PC-9 (cell line): ENCODE measurements at regions not wholly inside any gene's neighbourhood (a gene's known extent, or its start where the extent isn't known, plus 50 kb on each side); places are given as distances from the start of the nearest gene placed in this dataset.

Experiments
- BruUV-seq: library from RNA; stranded (reverse); fragments of 400-500 nt; replicated peaks from 2 replicates; lab custom pipeline; 2021; lab: Mats Ljungman, UMichigan
- CTCF ChIA-PET: fragments of 300-600 bp; sonication (Branson Sonifier 250); formaldehyde crosslinking; loops from one replicate; lab custom pipeline; 2022; ENCODE audit warnings: antibody characterized with exemption; lab: Charles Lee
- POLR2A ChIA-PET: fragments of 300-600 bp; sonication (Branson Sonifier 250); formaldehyde crosslinking; loops from one replicate; lab custom pipeline; 2022; ENCODE audit warnings: antibody characterized with exemption; ENCODE audit not compliant: unreplicated experiment; lab: Charles Lee
- DNase-seq, 2 experiments: peaks; one replicate each; pipeline versions ENCODE4 v3.0.0 to v3.0.0-alpha.2; 2015 to 2022; ENCODE audit warnings: mixed read lengths in 1 of 2
- H2AFZ ChIP-seq: fragments of 200-600 bp; sonication (generic); 2 replicates; pipeline ENCODE4 v1.8.1; 2017; ENCODE audit warnings: antibody characterized with exemption
- H3F3A ChIP-seq: fragments of 200-600 bp; sonication (generic); 2 replicates; pipeline ENCODE4 v1.8.1; 2017; ENCODE audit warnings: antibody characterized with exemption, mild to moderate bottlenecking, low read depth; ENCODE audit not compliant: insufficient read depth
- H3K27ac ChIP-seq: fragments of 200-600 bp; sonication (generic); 2 replicates; pipeline ENCODE4 v1.6.1; 2016; ENCODE audit warnings: mixed run types
- H3K27me3 ChIP-seq: fragments of 200-600 bp; sonication (generic); 2 replicates; pipeline ENCODE4 v1.6.1; 2016; ENCODE audit warnings: low read depth, mixed run types; ENCODE audit not compliant: insufficient read depth
- H3K36me3 ChIP-seq: fragments of 200-600 bp; sonication (generic); 2 replicates; pipeline ENCODE4 v1.6.1; 2016; ENCODE audit warnings: low read depth, mixed run types
- H3K4me1 ChIP-seq: fragments of 200-600 bp; sonication (generic); replicated peaks from 2 replicates; pipeline ENCODE4 v1.6.1; 2016; ENCODE audit warnings: mixed run types; ENCODE audit not compliant: insufficient read depth
- H3K4me2 ChIP-seq: fragments of 200-600 bp; sonication (generic); 2 replicates; pipeline ENCODE4 v1.6.1; 2017; ENCODE audit warnings: mixed run types
- H3K4me3 ChIP-seq: fragments of 200-600 bp; sonication (generic); 2 replicates; pipeline ENCODE4 v1.6.1; 2016; ENCODE audit warnings: mixed run types
- H3K79me2 ChIP-seq: fragments of 200-600 bp; sonication (generic); 2 replicates; pipeline ENCODE4 v1.6.1; 2017; ENCODE audit warnings: low read depth, mixed run types
- H3K9me2 ChIP-seq: fragments of 200-600 bp; sonication (generic); 2 replicates; pipeline ENCODE4 v1.8.1; 2017; ENCODE audit warnings: mild to moderate bottlenecking; ENCODE audit not compliant: insufficient read depth
- H3K9me3 ChIP-seq: fragments of 200-600 bp; sonication (generic); 2 replicates; pipeline ENCODE4 v1.8.1; 2016; ENCODE audit warnings: low read depth; ENCODE audit not compliant: insufficient read depth
- H4K20me1 ChIP-seq: fragments of 200-600 bp; sonication (generic); 2 replicates; pipeline ENCODE4 v1.8.1; 2017; ENCODE audit not compliant: insufficient read depth
- CTCF ChIP-seq: fragments of 200-600 bp; sonication (generic); conservative IDR thresholded peaks from 2 replicates; pipeline ENCODE4 v1.6.1; 2017; ENCODE audit warnings: mixed run types, antibody characterized with exemption, mild to moderate bottlenecking, moderate library complexity
- EZH2 ChIP-seq: fragments of 200-600 bp; sonication (generic); IDR thresholded peaks from 2 replicates; pipeline ENCODE4 v1.8.0; 2017; ENCODE audit warnings: antibody characterized with exemption, low read depth
- intact Hi-C: fragments of 100-400 bp; cut with micrococcal nuclease; formaldehyde crosslinking; loops from one replicate; pipeline ENCODE4 v1.10.0; 2022; ENCODE audit not compliant: unreplicated experiment

- intact Hi-C loops, result no loop called here
- no TSS peak for BruUV-seq
- no peak for TF ChIP-seq EZH2
- TF ChIP-seq CTCF, result no peak
These were observed 247.4 kb upstream of the FN1 start for GRCh38 chr2:215683295-215683694.

DNA sequence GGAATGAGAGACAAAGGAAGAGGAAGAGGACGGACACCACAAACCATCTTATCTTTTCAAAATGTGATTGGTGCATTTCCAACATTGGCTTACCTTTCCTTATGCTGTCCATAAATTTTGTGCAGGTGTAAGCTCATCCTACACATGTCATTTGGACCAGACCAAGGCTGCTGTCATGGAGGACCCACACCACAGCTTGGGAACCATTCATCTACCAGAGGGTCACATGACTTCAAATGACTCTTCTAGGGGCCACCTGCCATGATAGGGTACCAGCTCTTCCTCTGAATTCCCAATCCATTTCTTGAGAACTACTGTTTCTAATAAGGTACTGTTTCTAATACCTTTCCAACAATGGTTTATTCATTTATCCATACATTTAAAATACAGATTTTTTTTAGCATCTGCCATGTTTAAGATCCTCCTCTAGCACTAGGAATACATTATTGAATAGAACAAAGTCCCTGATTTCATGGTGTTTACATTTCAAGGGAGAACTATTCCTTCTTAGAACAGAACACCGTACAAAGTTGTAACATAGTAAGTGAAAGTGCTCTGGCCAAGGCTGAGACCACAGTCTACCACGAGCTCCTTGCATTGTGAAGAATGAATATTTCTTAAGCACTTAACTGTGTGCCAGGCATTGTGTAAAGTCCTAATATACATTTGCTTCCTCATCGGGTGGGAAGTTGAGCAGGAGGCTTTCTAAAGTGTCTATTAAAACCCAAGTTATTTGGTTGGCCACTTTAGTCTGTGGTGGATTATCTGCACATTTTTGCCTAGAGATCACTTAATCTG, 246.1 kb upstream of the FN1 start:
- Histone ChIP-seq H3K36me3 (no peaks in the 10 kb centered on the region), H3K9me2 (no peaks in the 10 kb centered on the region), H3K79me2 (no peaks in the 10 kb centered on the region), H3K4me2 (peak overlapping the region; percentile 43), H3K4me3 (peak overlapping the region; percentile 1; the same call in 1 of the 2 replicates), H3K27ac (peak overlapping the region; percentile 61), H3F3A (peaks cover 22% of the 10 kb centered on the region), H2AFZ (0 out of 2 replicates have a peak overlapping the region, but pooled peaks have one; percentile 67), H3K27me3 (no peaks in the 10 kb centered on the region), H3K4me1 (peaks cover 46% of the 10 kb centered on the region), H3K9me3 (peaks cover 7% of the 10 kb centered on the region), H4K20me1 (no peaks in the 10 kb centered on the region)
- DNase-seq, result no peak
- ChIA-PET POLR2A (no interaction called here), CTCF (interaction anchor here (0.6 kb wide), 1 partner anchor 144 kb away, joined by 3 read pairs; no protein-coding TSS in a partner anchor)
- TF ChIP-seq CTCF (no peak), EZH2 (no peak)
- BruUV-seq, result no TSS peak
- intact Hi-C loops, result loop anchor here (2.0 kb wide), 1 partner anchor 239 kb away; no protein-coding TSS in a partner anchor

More at GRCh38 chr2:215683295-215683694, 247.4 kb upstream of the FN1 start:
- Histone ChIP-seq H3K27me3 (no peaks in the 10 kb centered on the region), H3K9me2 (no peaks in the 10 kb centered on the region), H3K79me2 (no peaks in the 10 kb centered on the region), H3K4me2 (no peak overlapping the region), H3K9me3 (peaks cover 7% of the 10 kb centered on the region), H2AFZ (no peak overlapping the region), H4K20me1 (no peaks in the 10 kb centered on the region), H3F3A (peaks cover 22% of the 10 kb centered on the region), H3K4me3 (no peak overlapping the region), H3K27ac (no peak overlapping the region), H3K4me1 (peaks cover 37% of the 10 kb centered on the region), H3K36me3 (no peaks in the 10 kb centered on the region)
- DNase-seq, result no peak
- POLR2A ChIA-PET, result no interaction called here
- CTCF ChIA-PET, result no interaction called here

GRCh38 chr2:215680605-215681598, 245.0 kb upstream of the FN1 start:
- no peak for TF ChIP-seq EZH2
- TF ChIP-seq CTCF, result no peak
- intact Hi-C loops, result loop anchor here (2.0 kb wide), 1 partner anchor 240 kb away; no protein-coding TSS in a partner anchor
- BruUV-seq, result no TSS peak
- Histone ChIP-seq H3K27me3 (no peaks in the 10 kb centered on the region), H3K9me3 (peaks cover 5% of the 10 kb centered on the region), H3K4me2 (peak overlapping the region; percentile 43), H2AFZ (peak overlapping the region; percentile 67), H3K4me3 (peak overlapping the region; percentile 1; the same call in 1 of the 2 replicates), H3K4me1 (peaks cover 46% of the 10 kb centered on the region), H3F3A (peaks cover 22% of the 10 kb centered on the region), H3K27ac (peak overlapping the region; percentile 61), H4K20me1 (no peaks in the 10 kb centered on the region), H3K36me3 (no peaks in the 10 kb centered on the region), H3K9me2 (no peaks in the 10 kb centered on the region), H3K79me2 (no peaks in the 10 kb centered on the region)
- CTCF ChIA-PET, result no interaction called here
- POLR2A ChIA-PET, result interaction anchor here (0.6 kb wide), 1 partner anchor 62 kb away, joined by 3 read pairs; no protein-coding TSS in a partner anchor
- DNase-seq, result peak; percentile 27 to 92
